SK-N-SH (cell line): ENCODE measurements at regions not wholly inside any gene's neighbourhood (a gene's known extent, or its start where the extent isn't known, plus 50 kb on each side); places are given as distances from the start of the nearest gene placed in this dataset.

Source experiments
- CTCF ChIA-PET: fragments of 300-600, 350-600 bp; formaldehyde crosslinking; extraction: SDS; loops from one replicate; lab custom pipeline; 2021; lab: Yijun Ruan, JAX
- POLR2A ChIA-PET: fragments of 350-600 bp; sonication (Branson Sonifier 250); formaldehyde crosslinking; extraction: SDS; loops from one replicate; lab custom pipeline; 2020; ENCODE audit warnings: antibody characterized with exemption, inconsistent platforms; lab: Yijun Ruan, JAX
- DNase-seq: peaks from one replicate; pipeline ENCODE4 v3.0.0; 2012
- H2AFZ ChIP-seq: fragments of 200-600 bp; sonication (generic); 2 replicates; pipeline ENCODE4 v1.8.1; 2016; ENCODE audit warnings: antibody characterized with exemption, mild to moderate bottlenecking, low read depth
- H3F3A ChIP-seq: fragments of 200-600 bp; sonication (generic); replicated peaks from 2 replicates; pipeline ENCODE3; 2016; ENCODE audit warnings: antibody characterized with exemption, mild to moderate bottlenecking; ENCODE audit not compliant: insufficient read depth
- H3K27ac ChIP-seq, 2 experiments: fragments of 200-500 bp in 1 of 2; fragments of 200-600 bp in 1 of 2; sonication (Bioruptor generic) in 1 of 2; sonication (generic), shearing (Covaris generic) in 1 of 2; 2 replicates each; pipeline versions ENCODE4 v1.5.1 to v1.6.1; 2014 to 2016; ENCODE audit warnings: low read depth in 2 of 2, inconsistent platforms in 1 of 2, low read length in 1 of 2, mild to moderate bottlenecking in 1 of 2, mixed read lengths in 1 of 2
- H3K27me3 ChIP-seq: fragments of 200-600 bp; sonication (generic), shearing (Covaris generic); 2 replicates; pipeline ENCODE4 v1.6.1; 2016; ENCODE audit warnings: mixed run types; ENCODE audit not compliant: insufficient read depth
- H3K36me3 ChIP-seq, 2 experiments: fragments of 200-500 bp in 1 of 2; fragments of 200-600 bp in 1 of 2; sonication (Bioruptor generic) in 1 of 2; sonication (generic) in 1 of 2; replicated peaks in 1 of 2; 2 replicates each; pipeline versions ENCODE3 to v1.5.1; 2014 to 2016; ENCODE audit warnings: low read length in 1 of 2, mild to moderate bottlenecking in 1 of 2; ENCODE audit not compliant: insufficient read depth in 2 of 2, control insufficient read depth in 1 of 2
- H3K4me1 ChIP-seq, 2 experiments: fragments of 200-500 bp in 1 of 2; fragments of 200-600 bp in 1 of 2; sonication (Bioruptor generic) in 1 of 2; sonication (generic), shearing (Covaris generic) in 1 of 2; 2 replicates each; pipeline versions ENCODE4 v1.5.1 to v1.6.1; 2014 to 2016; ENCODE audit warnings: low read depth in 1 of 2, low read length in 1 of 2, mixed run types in 1 of 2; ENCODE audit not compliant: insufficient read depth in 2 of 2, control insufficient read depth in 1 of 2
- H3K4me2 ChIP-seq: fragments of 200-600 bp; sonication (generic), shearing (Covaris generic); 2 replicates; pipeline ENCODE4 v1.6.1; 2017; ENCODE audit warnings: mixed run types
- H3K4me3 ChIP-seq, 2 experiments: fragments of 200-500 bp in 1 of 2; fragments of 200-600 bp in 1 of 2; sonication (Bioruptor generic) in 1 of 2; sonication (generic), shearing (Covaris generic) in 1 of 2; 2 replicates each; pipeline versions ENCODE4 v1.5.1 to v1.8.1; 2014 to 2016; ENCODE audit warnings: low read depth in 2 of 2, inconsistent platforms in 1 of 2, low read length in 1 of 2, mild to moderate bottlenecking in 1 of 2, mixed read lengths in 1 of 2, moderate library complexity in 1 of 2
- H3K79me2 ChIP-seq: fragments of 200-600 bp; sonication (generic); 2 replicates; pipeline ENCODE4 v1.8.1; 2017; ENCODE audit warnings: mild to moderate bottlenecking; ENCODE audit not compliant: insufficient read depth
- H3K9ac ChIP-seq: fragments of 200-600 bp; sonication (generic); 2 replicates; pipeline ENCODE4 v1.6.1; 2017; ENCODE audit warnings: mixed run types
- H3K9me2 ChIP-seq: fragments of 200-600 bp; sonication (generic); 2 replicates; pipeline ENCODE4 v1.6.1; 2017; ENCODE audit warnings: mixed run types
- H3K9me3 ChIP-seq: fragments of 200-600 bp; sonication (generic); 2 replicates; pipeline ENCODE4 v1.6.1; 2017; ENCODE audit warnings: mixed run types, mild to moderate bottlenecking, moderate library complexity
- H4K20me1 ChIP-seq: fragments of 200-600 bp; sonication (generic); 2 replicates; pipeline ENCODE4 v1.6.1; 2017; ENCODE audit warnings: mild to moderate bottlenecking, mixed run types; ENCODE audit not compliant: insufficient read depth
- CHD2 ChIP-seq: fragments of 150-350 bp; IDR thresholded peaks from 2 replicates; pipeline ENCODE4 v1.6.1; 2018; ENCODE audit warnings: low read length; ENCODE audit not compliant: partially characterized antibody
- EP300 ChIP-seq, 2 experiments: IDR thresholded peaks; 2 replicates each; pipeline versions ENCODE4 v1.4.0 to v1.6.1; 2012; ENCODE audit warnings: borderline replicate concordance in 1 of 2, low read depth in 1 of 2, low read length in 1 of 2
- GABPA ChIP-seq: IDR thresholded peaks from 2 replicates; pipeline ENCODE4 v1.4.0; 2012; ENCODE audit warnings: low read depth, mild to moderate bottlenecking
- GATA2 ChIP-seq: sonication (generic); formaldehyde crosslinking; IDR thresholded peaks from 2 replicates; pipeline ENCODE4 v1.5.0; 2020; ENCODE audit warnings: mild to moderate bottlenecking, missing genetic modification reagents
- IRF3 ChIP-seq: fragments of 150-350 bp; IDR thresholded peaks from 2 replicates; pipeline ENCODE4 v1.6.1; 2016; ENCODE audit warnings: mild to moderate bottlenecking, low read depth, low read length
- JUND ChIP-seq: IDR thresholded peaks from 2 replicates; pipeline ENCODE4 v1.4.0; 2012
- MAX ChIP-seq: IDR thresholded peaks from 2 replicates; pipeline ENCODE4 v1.4.0; 2012; ENCODE audit warnings: low read depth
- NFIC ChIP-seq: IDR thresholded peaks from 2 replicates; pipeline ENCODE4 v1.4.0; 2012; ENCODE audit warnings: borderline replicate concordance
- PBX3 ChIP-seq: IDR thresholded peaks from 2 replicates; pipeline ENCODE4; 2012
- RAD21 ChIP-seq: IDR thresholded peaks from 2 replicates; pipeline ENCODE4 v1.6.1; 2012; ENCODE audit warnings: mild to moderate bottlenecking, low read length
- REST ChIP-seq: IDR thresholded peaks from 2 replicates; pipeline ENCODE4 v1.6.1; 2012; ENCODE audit warnings: mild to moderate bottlenecking, low read depth, low read length, moderate library complexity
- RFX5 ChIP-seq: IDR thresholded peaks from 2 replicates; pipeline ENCODE4 v1.6.1; 2012; ENCODE audit warnings: mild to moderate bottlenecking, improper control_type of control experiment, low read length
- SIN3A ChIP-seq: IDR thresholded peaks from 2 replicates; pipeline ENCODE4 v1.6.1; 2012; ENCODE audit warnings: low read depth, mild to moderate bottlenecking, low read length, moderate library complexity, borderline replicate concordance
- SMC3 ChIP-seq: IDR thresholded peaks from 2 replicates; pipeline ENCODE4 v1.6.1; 2012; ENCODE audit warnings: low read depth, low read length, improper control_type of control experiment
- TAF1 ChIP-seq: IDR thresholded peaks from 2 replicates; pipeline ENCODE4 v1.6.1; 2012; ENCODE audit warnings: low read depth, mild to moderate bottlenecking, low read length, moderate library complexity, borderline replicate concordance
- TCF12 ChIP-seq: IDR thresholded peaks from 2 replicates; pipeline ENCODE4 v1.4.0; 2012
- YY1 ChIP-seq: IDR thresholded peaks from 2 replicates; pipeline ENCODE4 v1.4.0; 2012; ENCODE audit warnings: low read depth, mild to moderate bottlenecking
- WGBS: methylation state at CpG from one replicate; pipeline ENCODE4 v1.1.6; 2017; ENCODE audit warnings: low lambda C conversion rate; 5-methylcytosine and 5-hydroxymethylcytosine counted together

GRCh38 chr14:61108496-61109141, 127.6 kb downstream of the SLC38A6 start:
- Histone ChIP-seq H3F3A (peaks cover under 1% of the 10 kb centered on the region), H3K9ac (no peak overlapping the region), H4K20me1 (no peaks in the 10 kb centered on the region), H3K79me2 (no peaks in the 10 kb centered on the region), H3K4me3 (no peak overlapping the region), H3K27me3 (no peaks in the 10 kb centered on the region), H3K27ac (no peak overlapping the region), H2AFZ (no peak overlapping the region), H3K4me2 (no peak overlapping the region), H3K4me1 (peaks cover 4 to 19% of the 10 kb centered on the region in 2 experiments; a peak in 3 of 4 replicates), H3K9me3 (no peaks in the 10 kb centered on the region), H3K36me3 (no peaks in the 10 kb centered on the region), H3K9me2 (no peaks in the 10 kb centered on the region)
- POLR2A ChIA-PET = no interaction called here
- TF ChIP-seq SMC3 (no peak), RFX5 (no peak), PBX3 (no peak), EP300 (IDR thresholded peaks at IDR 0.05; ENCODE audit: borderline replicate concordance in 1 of 2, low read depth in 1 of 2, low read length in 1 of 2) (no peak), SIN3A (no peak)
- CTCF ChIA-PET = no interaction called here
- WGBS = 94% methylated on average over 10 of the region's 10 CpGs
- no peak for DNase-seq

GRCh38 chr14:61107869-61108493, 126.9 kb downstream of the SLC38A6 start:
- DNase-seq = no peak
- TF ChIP-seq GABPA (no peak), RFX5 (no peak), IRF3 (no peak), GATA2 (CRISPR knock-in tag) (no peak), NFIC (no peak), JUND (no peak), EP300 (IDR thresholded peaks at IDR 0.05; ENCODE audit: borderline replicate concordance in 1 of 2, low read depth in 1 of 2, low read length in 1 of 2) (no peak), RAD21 (no peak), YY1 (no peak), MAX (no peak), TCF12 (no peak), REST (no peak), CHD2 (no peak), TAF1 (no peak)
- Histone ChIP-seq H3K27me3 (no peaks in the 10 kb centered on the region), H3K9me3 (no peaks in the 10 kb centered on the region), H3K4me1 (peaks cover 4 to 25% of the 10 kb centered on the region in 2 experiments; a peak in 3 of 4 replicates), H3K9me2 (no peaks in the 10 kb centered on the region), H3F3A (peaks cover 7% of the 10 kb centered on the region), H3K4me2 (no peak overlapping the region), H3K27ac (no peak overlapping the region), H3K79me2 (no peaks in the 10 kb centered on the region), H3K4me3 (no peak overlapping the region), H3K9ac (no peak overlapping the region), H2AFZ (no peak overlapping the region), H3K36me3 (no peaks in the 10 kb centered on the region), H4K20me1 (no peaks in the 10 kb centered on the region)
- 92% methylated on average over 6 of the region's 6 CpGs for WGBS
- ChIA-PET CTCF (no interaction called here), POLR2A (no interaction called here)
